CD4-positive, alpha-beta T cell treated with Interleukin-10 for 1 hour (primary cell): ENCODE measurements at regions not wholly inside any gene's neighbourhood (a gene's known extent, or its start where the extent isn't known, plus 50 kb on each side); places are given as distances from the start of the nearest gene placed in this dataset.

Experiments
- DNase-seq: peaks from one replicate; pipeline ENCODE4 v3.0.0-alpha.2; 2020

- DNase-seq: no peak
Measured at GRCh38 chr16:86019446-86020047, 120.6 kb downstream of the IRF8 start.

- no peak for DNase-seq
Measured at GRCh38 chr16:86020971-86021370, 122.0 kb downstream of the IRF8 start.

GRCh38 chr16:86022381-86022960 is 123.5 kb downstream of the IRF8 start:
- DNase-seq: no peak

- no peak for DNase-seq
Measured at GRCh38 chr16:86024210-86024609, 125.2 kb downstream of the IRF8 start.

GRCh38 chr16:86025706-86026105 is 126.7 kb downstream of the IRF8 start:
- no peak for DNase-seq

- DNase-seq: no peak
Measured at GRCh38 chr16:86026171-86026910, 127.4 kb downstream of the IRF8 start.

GRCh38 chr16:86026916-86027315 is 128.0 kb downstream of the IRF8 start:
- no peak for DNase-seq

GRCh38 chr16:86027373-86028126 is 128.6 kb downstream of the IRF8 start:
- no peak for DNase-seq

- no peak for DNase-seq
Measured at GRCh38 chr16:86029131-86029741, 130.3 kb downstream of the IRF8 start.

GRCh38 chr16:86030116-86030515 is 131.2 kb downstream of the IRF8 start:
- no peak for DNase-seq

- DNase-seq: no peak
Measured at GRCh38 chr16:86031141-86031678, 132.2 kb downstream of the IRF8 start.

GRCh38 chr16:86033016-86033474 is 134.1 kb downstream of the IRF8 start:
- DNase-seq: no peak

GRCh38 chr16:86033971-86034370 is 135.0 kb downstream of the IRF8 start:
- DNase-seq: no peak

GRCh38 chr16:86034421-86034919 is 135.5 kb downstream of the IRF8 start:
- DNase-seq: no peak

GRCh38 chr16:86035906-86036305 is 136.9 kb downstream of the IRF8 start:
- DNase-seq: no peak

GRCh38 chr16:86037999-86038925 is 139.3 kb downstream of the IRF8 start:
- no peak for DNase-seq

- no peak for DNase-seq
Measured at GRCh38 chr16:86038926-86039310, 140.0 kb downstream of the IRF8 start.

- no peak for DNase-seq
Measured at GRCh38 chr16:86039606-86040005, 140.6 kb downstream of the IRF8 start.

- no peak for DNase-seq
Measured at GRCh38 chr16:86040496-86040895, 141.5 kb downstream of the IRF8 start.

GRCh38 chr16:86041215-86041614 is 142.3 kb downstream of the IRF8 start:
- no peak for DNase-seq

- no peak for DNase-seq
Measured at GRCh38 chr16:86041807-86042206, 142.8 kb downstream of the IRF8 start.
